ENCODE measurements at regions not wholly inside any gene's neighbourhood (a gene's known extent, or its start where the extent isn't known, plus 50 kb on each side); places are given as distances from the start of the nearest gene placed in this dataset.

DNA sequence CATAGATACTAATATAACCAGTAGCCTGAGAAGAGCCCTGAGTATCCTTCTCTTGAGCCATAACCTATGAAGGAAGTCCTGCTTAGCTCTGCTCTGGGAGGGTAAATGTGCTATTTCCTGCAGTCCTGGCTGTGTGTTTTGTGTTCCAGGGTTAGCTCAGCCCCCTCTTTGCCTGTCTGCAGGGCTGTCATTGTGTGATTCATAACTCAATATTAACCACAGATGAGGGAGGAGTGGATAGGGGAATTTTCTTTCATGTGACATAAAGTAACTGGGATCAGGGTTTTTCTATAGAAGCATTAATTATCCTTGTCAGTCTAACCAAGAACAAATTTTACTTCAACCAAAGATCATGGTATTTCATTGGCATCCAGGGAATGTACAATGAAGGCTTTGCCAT lies 183.3 kb upstream of the ZBTB20 start:
- no peaks in the 10 kb centered on the region for H3K9me3 ChIP-seq
- no peak overlapping the region for H3K27ac ChIP-seq
- H3K4me1 ChIP-seq, result no peaks in the 10 kb centered on the region
- no peak for DNase-seq
- H3K27me3 ChIP-seq, result no peaks in the 10 kb centered on the region
- no peak overlapping the region for H3K4me3 ChIP-seq
- H3K36me3 ChIP-seq (ENCODE audit: low read depth, missing control alignments), result no peaks in the 10 kb centered on the region
- intact Hi-C loops (cut with DNase I; ENCODE audit: low total_unique reads), result no loop called here
- TF ChIP-seq CTCF (IDR thresholded peaks at IDR 0.05), result no peak

DNA sequence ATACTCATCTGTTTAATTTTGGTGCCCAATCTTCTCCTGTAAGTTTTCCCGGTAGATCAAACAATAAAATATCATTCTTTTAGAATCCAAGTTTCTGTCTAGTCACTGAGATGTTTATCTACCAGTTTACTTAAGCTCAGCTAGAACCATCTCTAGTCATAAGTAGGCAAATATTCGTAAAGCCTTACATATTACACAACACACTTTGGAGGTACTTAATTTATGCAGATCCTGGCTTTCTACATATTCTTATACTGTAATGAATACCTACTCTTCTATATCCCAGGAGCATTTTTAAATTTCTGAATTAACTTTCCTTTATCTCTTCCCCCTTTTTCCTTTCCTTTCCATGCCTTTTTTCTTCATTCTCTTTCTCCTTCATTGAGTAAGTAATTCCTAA lies 185.9 kb upstream of the ZBTB20 start:
- TF ChIP-seq CTCF (IDR thresholded peaks at IDR 0.05) (no peak), POLR2A (IDR thresholded peaks at IDR 0.05) (no peak)
- Histone ChIP-seq H3K4me3 (no peak overlapping the region), H3K27me3 (no peaks in the 10 kb centered on the region), H3K27ac (no peak overlapping the region), H3K4me1 (no peaks in the 10 kb centered on the region), H3K9me3 (no peaks in the 10 kb centered on the region), H3K36me3 (ENCODE audit: low read depth, missing control alignments) (no peaks in the 10 kb centered on the region)
- DNase-seq, result no peak
- intact Hi-C loops (cut with DNase I; ENCODE audit: low total_unique reads), result no loop called here
- 94 to 99% methylated on average over 2 of the region's 2 CpGs for WGBS, 2 donors

DNA sequence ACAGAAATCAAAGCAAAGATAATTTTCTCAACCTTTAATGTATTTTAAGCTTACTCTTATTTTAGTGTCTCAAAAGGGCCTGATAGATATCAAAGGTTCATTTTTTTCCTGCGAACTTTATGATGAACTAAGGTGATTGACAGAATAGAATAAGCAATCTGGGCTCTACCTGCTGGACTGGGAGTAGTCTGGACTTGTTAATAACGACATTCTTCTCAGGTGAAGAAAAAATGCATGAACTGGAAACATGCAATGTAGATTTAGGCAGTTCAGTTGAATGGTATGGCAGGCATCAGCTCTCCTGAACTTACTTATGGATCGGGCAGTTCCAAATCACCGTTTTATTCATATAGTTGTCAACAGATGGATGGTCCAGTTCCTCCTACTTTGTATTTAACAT lies 189.7 kb upstream of the ZBTB20 start:
- no peak for DNase-seq
- 88 to 90% methylated on average over 4 of the region's 4 CpGs for WGBS, 2 donors
- H3K27ac ChIP-seq, result no peak overlapping the region
- TF ChIP-seq CTCF (IDR thresholded peaks at IDR 0.05), result no peak
- no peaks in the 10 kb centered on the region for H3K27me3 ChIP-seq
- H3K9me3 ChIP-seq, result no peaks in the 10 kb centered on the region
- H3K4me1 ChIP-seq, result no peaks in the 10 kb centered on the region
- H3K4me3 ChIP-seq, result no peak overlapping the region
- intact Hi-C loops (cut with DNase I; ENCODE audit: low total_unique reads), result no loop called here
- no peaks in the 10 kb centered on the region for H3K36me3 ChIP-seq (ENCODE audit: low read depth, missing control alignments)

- Histone ChIP-seq H3K9me3 (no peaks in the 10 kb centered on the region), H3K36me3 (ENCODE audit: low read depth, missing control alignments) (no peaks in the 10 kb centered on the region), H3K4me1 (no peaks in the 10 kb centered on the region), H3K27me3 (no peaks in the 10 kb centered on the region), H3K4me3 (no peak overlapping the region), H3K27ac (no peak overlapping the region)
- intact Hi-C loops (cut with DNase I; ENCODE audit: low total_unique reads), result no loop called here
- no peak for DNase-seq
- WGBS, 2 donors, result 60 to 65% methylated on average over 4 of the region's 4 CpGs
- TF ChIP-seq CTCF (IDR thresholded peaks at IDR 0.05), result no peak
- TF ChIP-seq POLR2A (IDR thresholded peaks at IDR 0.05), result no peak
These were observed 193.5 kb upstream of the ZBTB20 start for GRCh38 chr3:115340586-115340985.

DNA sequence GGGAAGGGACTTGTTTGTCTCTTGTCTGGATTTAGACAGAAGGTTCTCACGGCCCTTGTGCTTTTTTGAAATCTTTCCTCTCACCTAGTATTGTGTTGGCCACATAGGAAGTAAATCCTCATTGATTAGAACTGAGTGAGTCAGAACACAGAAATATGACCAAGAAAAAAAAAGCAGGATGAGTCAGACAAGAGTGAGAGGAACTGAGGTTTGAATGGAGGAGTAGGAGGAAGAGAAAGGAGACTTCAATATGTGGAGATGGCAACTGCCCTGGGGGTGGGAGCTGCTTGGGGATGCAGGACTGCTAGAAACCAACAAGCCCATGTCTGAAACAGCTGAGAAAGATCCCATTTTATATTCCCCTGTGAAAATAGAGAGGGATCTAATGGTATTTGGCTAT lies 194.1 kb upstream of the ZBTB20 start:
- Histone ChIP-seq H3K36me3 (ENCODE audit: low read depth, missing control alignments) (no peaks in the 10 kb centered on the region), H3K27ac (no peak overlapping the region), H3K4me3 (no peak overlapping the region), H3K27me3 (no peaks in the 10 kb centered on the region), H3K9me3 (no peaks in the 10 kb centered on the region), H3K4me1 (no peaks in the 10 kb centered on the region)
- WGBS, 2 donors, result 89 to 90% methylated on average over 1 of the region's 1 CpG
- intact Hi-C loops (cut with DNase I; ENCODE audit: low total_unique reads), result no loop called here
- DNase-seq, result no peak
- TF ChIP-seq CTCF (IDR thresholded peaks at IDR 0.05) (no peak), POLR2A (IDR thresholded peaks at IDR 0.05) (no peak)
